ENCODE measurements at regions not wholly inside any gene's neighbourhood (a gene's known extent, or its start where the extent isn't known, plus 50 kb on each side); places are given as distances from the start of the nearest gene placed in this dataset.

DNA sequence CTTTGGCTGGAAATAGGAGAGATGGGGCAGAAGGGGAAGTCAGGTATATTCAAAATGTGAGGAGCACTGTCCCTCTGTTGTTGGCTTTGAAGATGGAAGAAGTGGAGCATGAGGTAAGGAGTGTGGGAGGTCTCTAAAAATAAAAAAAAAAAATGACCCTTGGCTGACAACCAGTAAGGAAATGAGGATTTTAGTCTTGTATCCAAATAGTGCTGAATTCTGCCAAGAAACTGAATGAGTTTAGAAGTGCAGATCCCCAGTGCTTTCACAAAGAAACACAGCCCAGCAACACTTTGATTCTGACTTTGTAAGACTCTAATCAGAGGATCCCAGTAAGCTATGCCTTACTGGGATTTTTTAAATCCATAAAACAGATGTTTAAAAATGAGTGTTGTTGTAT is 367.9 kb downstream of the CYLC2 start (continued):
- TF ChIP-seq EZH2 (IDR thresholded peaks at IDR 0.05; ENCODE audit: low read depth, unreplicated experiment), result no peak

- ATAC-seq (no peak), DNase-seq (ENCODE audit: low spot score) (no peak)
- Histone ChIP-seq H4K20me1 (replicated peaks; ENCODE audit: insufficient read depth) (no peaks in the 10 kb centered on the region), H3K9me2 (ENCODE audit: insufficient read depth) (no peaks in the 10 kb centered on the region), H3K36me3 (ENCODE audit: insufficient read depth) (peaks cover 4% of the 10 kb centered on the region; the same call in 1 of the 2 replicates), H3K27me3 (ENCODE audit: insufficient read depth) (no peaks in the 10 kb centered on the region), H3F3A (replicated peaks; ENCODE audit: low read depth) (no peaks in the 10 kb centered on the region), H3K4me1 (ENCODE audit: insufficient read depth) (no peaks in the 10 kb centered on the region), H3K4me3 (no peak overlapping the region), H3K4me2 (no peak overlapping the region), H3K79me2 (replicated peaks; ENCODE audit: insufficient read depth) (no peaks in the 10 kb centered on the region), H2AFZ (no peak overlapping the region), H3K27ac (ENCODE audit: low read depth) (no peak overlapping the region)
- Mint-ChIP-seq H3K27ac (no peak overlapping the region), H3K27me3 (ENCODE audit: insufficient read depth, low read depth, poor library complexity) (no peaks in the 10 kb centered on the region), H3K4me1 (no peaks in the 10 kb centered on the region), H3K9me3 (peaks cover 89% of the 10 kb centered on the region), H3K4me3 (no peak overlapping the region), H3K36me3 (ENCODE audit: low read depth) (peaks cover 23% of the 10 kb centered on the region)
- no peak for TF ChIP-seq EZH2phosphoT487 (IDR thresholded peaks at IDR 0.05; ENCODE audit: unreplicated experiment)
Measured at GRCh38 chr9:103364753-103365152, 369.6 kb downstream of the CYLC2 start.

DNA sequence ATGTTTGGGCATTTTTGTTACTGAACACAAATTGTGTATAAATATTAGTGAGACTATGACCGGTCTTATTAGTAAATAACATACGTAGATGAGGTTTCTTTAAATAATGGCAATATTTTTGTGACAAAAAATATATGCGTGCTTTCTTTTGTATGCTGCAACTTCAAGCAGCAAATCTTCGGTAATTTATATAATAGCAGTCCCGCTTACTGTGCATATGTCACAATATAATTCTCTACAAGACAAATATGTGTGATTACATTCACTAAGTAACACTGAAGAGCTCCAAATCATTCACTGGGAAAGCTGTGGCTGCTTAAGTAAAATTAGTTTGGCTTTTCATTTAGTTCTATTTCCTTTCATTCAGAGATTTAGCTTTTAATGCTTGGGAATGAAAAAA is 376.0 kb downstream of the CYLC2 start:
- Histone ChIP-seq H3K27ac (ENCODE audit: low read depth) (no peak overlapping the region), H3K27me3 (ENCODE audit: insufficient read depth) (no peaks in the 10 kb centered on the region), H3K4me2 (no peak overlapping the region), H3K4me1 (ENCODE audit: insufficient read depth) (no peaks in the 10 kb centered on the region), H3K36me3 (ENCODE audit: insufficient read depth) (peaks cover 16% of the 10 kb centered on the region), H3K79me2 (replicated peaks; ENCODE audit: insufficient read depth) (no peaks in the 10 kb centered on the region), H2AFZ (no peak overlapping the region), H3K4me3 (no peak overlapping the region), H3K9me2 (ENCODE audit: insufficient read depth) (no peaks in the 10 kb centered on the region), H3F3A (replicated peaks; ENCODE audit: low read depth) (no peaks in the 10 kb centered on the region), H4K20me1 (replicated peaks; ENCODE audit: insufficient read depth) (no peaks in the 10 kb centered on the region)
- H3K9me3 Mint-ChIP-seq, result peaks cover 85% of the 10 kb centered on the region
- H3K27ac Mint-ChIP-seq, result no peak overlapping the region
- no peak overlapping the region for H3K4me3 Mint-ChIP-seq
- no peaks in the 10 kb centered on the region for H3K4me1 Mint-ChIP-seq
- H3K36me3 Mint-ChIP-seq (ENCODE audit: low read depth), result peaks cover 15% of the 10 kb centered on the region; the same call in 2 of the 3 replicates
- DNase-seq (ENCODE audit: low spot score) (no peak), ATAC-seq (no peak)
- H3K27me3 Mint-ChIP-seq (ENCODE audit: insufficient read depth, low read depth, poor library complexity), result no peaks in the 10 kb centered on the region
- TF ChIP-seq JUNB (IDR thresholded peaks at IDR 0.05; ENCODE audit: unreplicated experiment) (no peak), STAT1 (IDR thresholded peaks at IDR 0.05; ENCODE audit: unreplicated experiment) (no peak), ZNF114 (CRISPR knock-in tag; IDR thresholded peaks at IDR 0.05) (no peak), EZH2 (IDR thresholded peaks at IDR 0.05; ENCODE audit: low read depth, unreplicated experiment) (no peak), CREB1 (CRISPR knock-in tag; IDR thresholded peaks at IDR 0.05; ENCODE audit: low read depth) (no peak), ZNF331 (CRISPR knock-in tag; IDR thresholded peaks at IDR 0.05; ENCODE audit: low read depth) (no peak), POLR2AphosphoS5 (IDR thresholded peaks at IDR 0.05; ENCODE audit: low read depth) (no peak), NANOG (IDR thresholded peaks at IDR 0.05; ENCODE audit: borderline replicate concordance) (no peak)
- TF ChIP-seq, protein P1, sequence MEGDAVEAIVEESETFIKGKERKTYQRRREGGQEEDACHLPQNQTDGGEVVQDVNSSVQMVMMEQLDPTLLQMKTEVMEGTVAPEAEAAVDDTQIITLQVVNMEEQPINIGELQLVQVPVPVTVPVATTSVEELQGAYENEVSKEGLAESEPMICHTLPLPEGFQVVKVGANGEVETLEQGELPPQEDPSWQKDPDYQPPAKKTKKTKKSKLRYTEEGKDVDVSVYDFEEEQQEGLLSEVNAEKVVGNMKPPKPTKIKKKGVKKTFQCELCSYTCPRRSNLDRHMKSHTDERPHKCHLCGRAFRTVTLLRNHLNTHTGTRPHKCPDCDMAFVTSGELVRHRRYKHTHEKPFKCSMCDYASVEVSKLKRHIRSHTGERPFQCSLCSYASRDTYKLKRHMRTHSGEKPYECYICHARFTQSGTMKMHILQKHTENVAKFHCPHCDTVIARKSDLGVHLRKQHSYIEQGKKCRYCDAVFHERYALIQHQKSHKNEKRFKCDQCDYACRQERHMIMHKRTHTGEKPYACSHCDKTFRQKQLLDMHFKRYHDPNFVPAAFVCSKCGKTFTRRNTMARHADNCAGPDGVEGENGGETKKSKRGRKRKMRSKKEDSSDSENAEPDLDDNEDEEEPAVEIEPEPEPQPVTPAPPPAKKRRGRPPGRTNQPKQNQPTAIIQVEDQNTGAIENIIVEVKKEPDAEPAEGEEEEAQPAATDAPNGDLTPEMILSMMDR (conservative IDR thresholded peaks at IDR 0.05; ENCODE audit: low read depth in 2 of 2), result no peak
- TF ChIP-seq, protein P2, sequence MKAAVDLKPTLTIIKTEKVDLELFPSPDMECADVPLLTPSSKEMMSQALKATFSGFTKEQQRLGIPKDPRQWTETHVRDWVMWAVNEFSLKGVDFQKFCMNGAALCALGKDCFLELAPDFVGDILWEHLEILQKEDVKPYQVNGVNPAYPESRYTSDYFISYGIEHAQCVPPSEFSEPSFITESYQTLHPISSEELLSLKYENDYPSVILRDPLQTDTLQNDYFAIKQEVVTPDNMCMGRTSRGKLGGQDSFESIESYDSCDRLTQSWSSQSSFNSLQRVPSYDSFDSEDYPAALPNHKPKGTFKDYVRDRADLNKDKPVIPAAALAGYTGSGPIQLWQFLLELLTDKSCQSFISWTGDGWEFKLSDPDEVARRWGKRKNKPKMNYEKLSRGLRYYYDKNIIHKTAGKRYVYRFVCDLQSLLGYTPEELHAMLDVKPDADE (IDR thresholded peaks at IDR 0.05), result no peak
- TF ChIP-seq, protein P3, sequence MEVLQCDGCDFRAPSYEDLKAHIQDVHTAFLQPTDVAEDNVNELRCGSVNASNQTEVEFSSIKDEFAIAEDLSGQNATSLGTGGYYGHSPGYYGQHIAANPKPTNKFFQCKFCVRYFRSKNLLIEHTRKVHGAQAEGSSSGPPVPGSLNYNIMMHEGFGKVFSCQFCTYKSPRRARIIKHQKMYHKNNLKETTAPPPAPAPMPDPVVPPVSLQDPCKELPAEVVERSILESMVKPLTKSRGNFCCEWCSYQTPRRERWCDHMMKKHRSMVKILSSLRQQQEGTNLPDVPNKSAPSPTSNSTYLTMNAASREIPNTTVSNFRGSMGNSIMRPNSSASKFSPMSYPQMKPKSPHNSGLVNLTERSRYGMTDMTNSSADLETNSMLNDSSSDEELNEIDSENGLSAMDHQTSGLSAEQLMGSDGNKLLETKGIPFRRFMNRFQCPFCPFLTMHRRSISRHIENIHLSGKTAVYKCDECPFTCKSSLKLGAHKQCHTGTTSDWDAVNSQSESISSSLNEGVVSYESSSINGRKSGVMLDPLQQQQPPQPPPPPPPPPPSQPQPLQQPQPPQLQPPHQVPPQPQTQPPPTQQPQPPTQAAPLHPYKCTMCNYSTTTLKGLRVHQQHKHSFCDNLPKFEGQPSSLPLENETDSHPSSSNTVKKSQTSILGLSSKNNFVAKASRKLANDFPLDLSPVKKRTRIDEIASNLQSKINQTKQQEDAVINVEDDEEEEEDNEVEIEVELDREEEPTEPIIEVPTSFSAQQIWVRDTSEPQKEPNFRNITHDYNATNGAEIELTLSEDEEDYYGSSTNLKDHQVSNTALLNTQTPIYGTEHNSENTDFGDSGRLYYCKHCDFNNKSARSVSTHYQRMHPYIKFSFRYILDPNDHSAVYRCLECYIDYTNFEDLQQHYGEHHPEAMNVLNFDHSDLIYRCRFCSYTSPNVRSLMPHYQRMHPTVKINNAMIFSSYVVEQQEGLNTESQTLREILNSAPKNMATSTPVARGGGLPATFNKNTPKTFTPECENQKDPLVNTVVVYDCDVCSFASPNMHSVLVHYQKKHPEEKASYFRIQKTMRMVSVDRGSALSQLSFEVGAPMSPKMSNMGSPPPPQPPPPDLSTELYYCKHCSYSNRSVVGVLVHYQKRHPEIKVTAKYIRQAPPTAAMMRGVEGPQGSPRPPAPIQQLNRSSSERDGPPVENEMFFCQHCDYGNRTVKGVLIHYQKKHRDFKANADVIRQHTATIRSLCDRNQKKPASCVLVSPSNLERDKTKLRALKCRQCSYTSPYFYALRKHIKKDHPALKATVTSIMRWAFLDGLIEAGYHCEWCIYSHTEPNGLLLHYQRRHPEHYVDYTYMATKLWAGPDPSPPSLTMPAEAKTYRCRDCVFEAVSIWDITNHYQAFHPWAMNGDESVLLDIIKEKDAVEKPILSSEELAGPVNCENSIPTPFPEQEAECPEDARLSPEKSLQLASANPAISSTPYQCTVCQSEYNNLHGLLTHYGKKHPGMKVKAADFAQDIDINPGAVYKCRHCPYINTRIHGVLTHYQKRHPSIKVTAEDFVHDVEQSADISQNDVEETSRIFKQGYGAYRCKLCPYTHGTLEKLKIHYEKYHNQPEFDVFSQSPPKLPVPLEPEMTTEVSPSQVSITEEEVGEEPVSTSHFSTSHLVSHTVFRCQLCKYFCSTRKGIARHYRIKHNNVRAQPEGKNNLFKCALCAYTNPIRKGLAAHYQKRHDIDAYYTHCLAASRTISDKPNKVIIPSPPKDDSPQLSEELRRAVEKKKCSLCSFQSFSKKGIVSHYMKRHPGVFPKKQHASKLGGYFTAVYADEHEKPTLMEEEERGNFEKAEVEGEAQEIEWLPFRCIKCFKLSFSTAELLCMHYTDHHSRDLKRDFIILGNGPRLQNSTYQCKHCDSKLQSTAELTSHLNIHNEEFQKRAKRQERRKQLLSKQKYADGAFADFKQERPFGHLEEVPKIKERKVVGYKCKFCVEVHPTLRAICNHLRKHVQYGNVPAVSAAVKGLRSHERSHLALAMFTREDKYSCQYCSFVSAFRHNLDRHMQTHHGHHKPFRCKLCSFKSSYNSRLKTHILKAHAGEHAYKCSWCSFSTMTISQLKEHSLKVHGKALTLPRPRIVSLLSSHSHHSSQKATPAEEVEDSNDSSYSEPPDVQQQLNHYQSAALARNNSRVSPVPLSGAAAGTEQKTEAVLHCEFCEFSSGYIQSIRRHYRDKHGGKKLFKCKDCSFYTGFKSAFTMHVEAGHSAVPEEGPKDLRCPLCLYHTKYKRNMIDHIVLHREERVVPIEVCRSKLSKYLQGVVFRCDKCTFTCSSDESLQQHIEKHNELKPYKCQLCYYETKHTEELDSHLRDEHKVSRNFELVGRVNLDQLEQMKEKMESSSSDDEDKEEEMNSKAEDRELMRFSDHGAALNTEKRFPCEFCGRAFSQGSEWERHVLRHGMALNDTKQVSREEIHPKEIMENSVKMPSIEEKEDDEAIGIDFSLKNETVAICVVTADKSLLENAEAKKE (CRISPR knock-in tag; IDR thresholded peaks at IDR 0.05), result no peak
